PFSK-1 (cell line): ENCODE measurements at regions not wholly inside any gene's neighbourhood (a gene's known extent, or its start where the extent isn't known, plus 50 kb on each side); places are given as distances from the start of the nearest gene placed in this dataset.

ENCODE experiments used
- FOXP2 ChIP-seq: optimal IDR thresholded peaks from 2 replicates; pipeline ENCODE3; 2011; ENCODE audit warnings: borderline replicate concordance, control low read depth, inconsistent platforms; ENCODE audit not compliant: insufficient read depth; ENCODE audit errors: extremely low read length, extremely low read depth
- POLR2AphosphoS5 ChIP-seq: IDR thresholded peaks from 2 replicates; pipeline ENCODE4 v1.6.1; 2012; ENCODE audit warnings: low read depth, mild to moderate bottlenecking, control low read depth, low read length, moderate library complexity
- REST ChIP-seq, 2 experiments: IDR thresholded peaks; 2 replicates each; pipeline versions ENCODE4 v1.6.1 to v1.8.0; 2011 to 2012; ENCODE audit warnings: low read depth in 2 of 2, low read length in 2 of 2, control low read depth in 1 of 2, inconsistent platforms in 1 of 2, mild to moderate bottlenecking in 1 of 2, moderate library complexity in 1 of 2; ENCODE audit not compliant: insufficient read depth in 1 of 2
- SIN3A ChIP-seq: IDR thresholded peaks from 2 replicates; pipeline ENCODE4 v1.6.1; 2012; ENCODE audit warnings: mild to moderate bottlenecking, low read length, moderate library complexity, borderline replicate concordance; ENCODE audit not compliant: insufficient read depth
- TAF1 ChIP-seq: IDR thresholded peaks from 2 replicates; pipeline ENCODE4 v1.6.1; 2012; ENCODE audit warnings: low read length, control low read depth, borderline replicate concordance; ENCODE audit not compliant: insufficient read depth

- TF ChIP-seq POLR2AphosphoS5 (no peak), TAF1 (no peak), REST (IDR thresholded peaks at IDR 0.05; ENCODE audit: insufficient read depth in 1 of 2, low read depth in 2 of 2, low read length in 2 of 2) (no peak), SIN3A (no peak), FOXP2 (no peak)
Observed at GRCh38 chr10:31213959-31214358, 105.1 kb upstream of the ZEB1 start.
